B cell (primary cell): ENCODE measurements at regions not wholly inside any gene's neighbourhood (a gene's known extent, or its start where the extent isn't known, plus 50 kb on each side); places are given as distances from the start of the nearest gene placed in this dataset.

Experiments used
- EZH2 ChIP-seq: IDR thresholded peaks from 2 replicates; pipeline ENCODE4 v1.6.1; 2012; ENCODE audit warnings: borderline replicate concordance, low read depth, mild to moderate bottlenecking, moderate library complexity, low read length; ENCODE audit not compliant: insufficient read depth, poor library complexity, severe bottlenecking
- TF ChIP-seq, protein P1 (sequence below): fragments of 200-600 bp; IDR thresholded peaks from one replicate; pipeline ENCODE4 v1.8.0; 2022; ENCODE audit warnings: antibody characterized with exemption, mild to moderate bottlenecking

DNA sequence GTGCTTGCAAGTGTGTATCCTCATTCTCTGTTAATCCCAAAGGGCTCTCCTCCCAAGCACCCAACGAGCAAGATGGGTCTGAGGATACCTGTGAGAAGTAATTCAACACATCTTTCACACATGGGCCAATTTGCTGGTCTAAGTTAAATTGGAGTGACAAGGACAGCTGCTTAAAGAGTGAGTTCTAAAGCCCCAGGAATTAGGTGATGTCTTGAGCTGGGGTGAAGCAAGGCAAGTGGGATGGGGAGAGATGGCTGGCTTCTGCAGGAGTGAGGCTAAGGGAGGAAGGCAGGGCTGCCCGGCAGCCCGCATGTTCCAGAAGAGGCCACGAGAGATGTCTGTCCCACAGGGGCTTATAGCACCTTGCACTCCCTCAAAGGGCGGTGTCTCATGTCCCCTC is 288.5 kb downstream of the CDH26 start:
- TF ChIP-seq, protein P1, sequence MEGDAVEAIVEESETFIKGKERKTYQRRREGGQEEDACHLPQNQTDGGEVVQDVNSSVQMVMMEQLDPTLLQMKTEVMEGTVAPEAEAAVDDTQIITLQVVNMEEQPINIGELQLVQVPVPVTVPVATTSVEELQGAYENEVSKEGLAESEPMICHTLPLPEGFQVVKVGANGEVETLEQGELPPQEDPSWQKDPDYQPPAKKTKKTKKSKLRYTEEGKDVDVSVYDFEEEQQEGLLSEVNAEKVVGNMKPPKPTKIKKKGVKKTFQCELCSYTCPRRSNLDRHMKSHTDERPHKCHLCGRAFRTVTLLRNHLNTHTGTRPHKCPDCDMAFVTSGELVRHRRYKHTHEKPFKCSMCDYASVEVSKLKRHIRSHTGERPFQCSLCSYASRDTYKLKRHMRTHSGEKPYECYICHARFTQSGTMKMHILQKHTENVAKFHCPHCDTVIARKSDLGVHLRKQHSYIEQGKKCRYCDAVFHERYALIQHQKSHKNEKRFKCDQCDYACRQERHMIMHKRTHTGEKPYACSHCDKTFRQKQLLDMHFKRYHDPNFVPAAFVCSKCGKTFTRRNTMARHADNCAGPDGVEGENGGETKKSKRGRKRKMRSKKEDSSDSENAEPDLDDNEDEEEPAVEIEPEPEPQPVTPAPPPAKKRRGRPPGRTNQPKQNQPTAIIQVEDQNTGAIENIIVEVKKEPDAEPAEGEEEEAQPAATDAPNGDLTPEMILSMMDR: no peak
- no peak for TF ChIP-seq EZH2
